Activated CD8-positive, alpha-beta T cell treated with anti-CD3 and anti-CD28 coated beads, Interleukin-2, amount 10 ng/mL, durations not matched to agents 7 days and 5 days (primary cell): ENCODE measurements at regions not wholly inside any gene's neighbourhood (a gene's known extent, or its start where the extent isn't known, plus 50 kb on each side); places are given as distances from the start of the nearest gene placed in this dataset.

Source experiments
- ATAC-seq: fragments of 150-1000 bp; cut with Tn5 transposase; one replicate; pipeline ENCODE4 v1.10.0; 2021; ENCODE audit warnings: moderate library complexity
- CTCF ChIA-PET: fragments of 350-600 bp; sonication (Branson Sonifier 250); formaldehyde crosslinking; loops from one replicate; lab custom pipeline; 2021; ENCODE audit warnings: antibody characterized with exemption; lab: Charles Lee
- POLR2A ChIA-PET: fragments of 350-600 bp; sonication (Branson Sonifier 250); formaldehyde crosslinking; loops from one replicate; lab custom pipeline; 2021; ENCODE audit warnings: antibody characterized with exemption; lab: Charles Lee
- DNase-seq: peaks from one replicate; pipeline ENCODE4 v3.0.0-alpha.2; 2020
- H3K27ac Mint-ChIP-seq: one replicate; pipeline ENCODE4 v1.8.0; 2021; ENCODE audit warnings: mild to moderate bottlenecking, mixed read lengths
- H3K27me3 Mint-ChIP-seq: one replicate; pipeline ENCODE4 v1.8.0; 2021; ENCODE audit warnings: low read depth, mixed read lengths
- H3K36me3 Mint-ChIP-seq: one replicate; pipeline ENCODE4 v1.8.0; 2021; ENCODE audit warnings: low read depth, mixed read lengths
- H3K4me1 Mint-ChIP-seq: one replicate; pipeline ENCODE4 v1.8.0; 2021; ENCODE audit warnings: low read depth, mixed read lengths
- H3K4me3 Mint-ChIP-seq: one replicate; pipeline ENCODE4 v1.8.0; 2021; ENCODE audit warnings: mild to moderate bottlenecking, mixed read lengths
- H3K9me3 Mint-ChIP-seq: one replicate; pipeline ENCODE4 v1.8.0; 2022; ENCODE audit warnings: mixed read lengths; ENCODE audit not compliant: insufficient read depth

- no peaks in the 10 kb centered on the region for H3K9me3 Mint-ChIP-seq
- H3K36me3 Mint-ChIP-seq = no peaks in the 10 kb centered on the region
- ChIA-PET POLR2A (no interaction called here), CTCF (no interaction called here)
- DNase-seq (no peak), ATAC-seq (no peak)
- no peaks in the 10 kb centered on the region for H3K27me3 Mint-ChIP-seq
- H3K27ac Mint-ChIP-seq = no peak overlapping the region
- no peak overlapping the region for H3K4me3 Mint-ChIP-seq
- no peaks in the 10 kb centered on the region for H3K4me1 Mint-ChIP-seq
These were observed 127.5 kb upstream of the AGAP1 start for GRCh38 chr2:235366390-235366789.

GRCh38 chr2:235366807-235367206 is 127.0 kb upstream of the AGAP1 start:
- no peaks in the 10 kb centered on the region for H3K27me3 Mint-ChIP-seq
- DNase-seq = no peak
- no peaks in the 10 kb centered on the region for H3K4me1 Mint-ChIP-seq
- H3K9me3 Mint-ChIP-seq = no peaks in the 10 kb centered on the region
- H3K36me3 Mint-ChIP-seq = no peaks in the 10 kb centered on the region
- H3K27ac Mint-ChIP-seq = no peak overlapping the region
- ATAC-seq = no peak
- ChIA-PET POLR2A (no interaction called here), CTCF (no interaction called here)
- H3K4me3 Mint-ChIP-seq = no peak overlapping the region

DNA sequence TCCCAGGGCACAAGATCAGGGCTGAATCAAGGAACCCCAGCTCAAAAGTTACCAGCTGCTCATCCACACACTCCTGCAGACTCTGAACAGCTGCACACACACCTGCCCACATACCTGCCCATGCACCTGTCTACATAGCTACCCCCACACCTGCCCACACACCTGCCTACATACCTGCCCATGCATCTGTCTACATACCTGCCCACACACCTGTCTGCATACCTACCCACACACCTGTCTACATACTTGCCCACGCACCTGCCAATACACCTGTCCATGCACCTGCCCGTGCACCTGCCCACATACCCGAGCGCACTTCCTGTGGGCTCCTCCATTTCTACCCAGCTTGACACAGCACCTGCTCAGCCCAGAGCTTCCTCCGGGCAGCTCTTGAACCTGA is 122.8 kb upstream of the AGAP1 start:
- no peaks in the 10 kb centered on the region for H3K4me1 Mint-ChIP-seq
- DNase-seq (no peak), ATAC-seq (no peak)
- no peaks in the 10 kb centered on the region for H3K36me3 Mint-ChIP-seq
- no peaks in the 10 kb centered on the region for H3K9me3 Mint-ChIP-seq
- H3K27ac Mint-ChIP-seq = no peak overlapping the region
- H3K27me3 Mint-ChIP-seq = no peaks in the 10 kb centered on the region
- ChIA-PET CTCF (no interaction called here), POLR2A (no interaction called here)
- H3K4me3 Mint-ChIP-seq = no peak overlapping the region

GRCh38 chr2:235373171-235373570 is 120.7 kb upstream of the AGAP1 start:
- no peak for DNase-seq
- Mint-ChIP-seq H3K4me3 (no peak overlapping the region), H3K36me3 (no peaks in the 10 kb centered on the region), H3K9me3 (no peaks in the 10 kb centered on the region), H3K27ac (no peak overlapping the region), H3K4me1 (no peaks in the 10 kb centered on the region), H3K27me3 (peaks cover 2% of the 10 kb centered on the region)
- ChIA-PET CTCF (no interaction called here), POLR2A (no interaction called here)
- no peak for ATAC-seq

DNA sequence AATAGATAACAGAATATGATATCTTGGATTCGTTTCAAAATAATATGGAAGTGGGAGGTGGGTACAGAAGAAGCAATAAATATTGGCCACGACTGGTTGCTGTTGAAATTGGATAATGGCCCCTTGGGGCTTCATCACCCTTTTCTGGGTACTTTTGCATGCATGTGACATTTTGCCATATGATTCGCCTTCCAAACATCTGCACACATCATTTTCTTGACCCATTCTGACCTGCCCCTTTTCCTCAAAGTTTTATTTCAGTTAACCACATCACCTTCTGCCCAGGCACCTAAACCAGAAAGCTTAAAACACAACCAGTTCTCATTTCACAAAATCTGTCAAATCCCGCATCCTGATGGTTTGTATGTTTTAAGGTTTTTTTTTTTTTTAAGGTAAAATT is 116.7 kb upstream of the AGAP1 start:
- Mint-ChIP-seq H3K9me3 (no peaks in the 10 kb centered on the region), H3K36me3 (no peaks in the 10 kb centered on the region), H3K4me3 (no peak overlapping the region), H3K27me3 (peaks cover 4% of the 10 kb centered on the region), H3K27ac (no peak overlapping the region), H3K4me1 (no peaks in the 10 kb centered on the region)
- POLR2A ChIA-PET = no interaction called here
- DNase-seq (no peak), ATAC-seq (no peak)
- CTCF ChIA-PET = no interaction called here

DNA sequence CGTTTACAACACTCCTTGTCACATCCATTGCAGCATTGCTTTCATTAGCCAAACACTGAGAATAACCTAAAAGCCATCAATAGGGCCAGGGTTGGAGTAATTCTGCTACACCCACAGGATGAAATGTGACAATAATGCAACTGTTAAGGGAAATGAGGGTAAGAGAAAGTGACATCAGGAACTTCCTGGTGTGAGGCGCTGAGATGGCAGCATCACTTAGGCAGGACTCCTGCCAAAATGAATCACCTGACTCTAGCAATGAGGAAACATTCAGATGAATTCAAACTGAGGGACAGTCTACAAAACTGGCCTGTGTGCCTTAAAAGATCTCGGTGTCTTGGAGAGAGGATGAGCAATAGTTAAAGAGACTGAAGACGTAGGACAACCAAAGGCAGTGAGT is 115.6 kb upstream of the AGAP1 start:
- Mint-ChIP-seq H3K36me3 (no peaks in the 10 kb centered on the region), H3K4me3 (no peak overlapping the region), H3K27ac (no peak overlapping the region), H3K27me3 (peaks cover 4% of the 10 kb centered on the region), H3K4me1 (no peaks in the 10 kb centered on the region), H3K9me3 (no peaks in the 10 kb centered on the region)
- ChIA-PET CTCF (no interaction called here), POLR2A (no interaction called here)
- no peak for DNase-seq
- ATAC-seq = no peak

- ChIA-PET POLR2A (no interaction called here), CTCF (no interaction called here)
- no peak for DNase-seq
- Mint-ChIP-seq H3K4me1 (no peaks in the 10 kb centered on the region), H3K9me3 (no peaks in the 10 kb centered on the region), H3K27ac (no peak overlapping the region), H3K27me3 (peaks cover 4% of the 10 kb centered on the region), H3K36me3 (no peaks in the 10 kb centered on the region), H3K4me3 (no peak overlapping the region)
- ATAC-seq = no peak
These were observed 114.9 kb upstream of the AGAP1 start for GRCh38 chr2:235378944-235379343.

GRCh38 chr2:235381261-235381912 is 112.5 kb upstream of the AGAP1 start:
- Mint-ChIP-seq H3K27me3 (peaks cover 4% of the 10 kb centered on the region), H3K4me1 (no peaks in the 10 kb centered on the region), H3K4me3 (no peak overlapping the region), H3K27ac (no peak overlapping the region), H3K9me3 (no peaks in the 10 kb centered on the region), H3K36me3 (no peaks in the 10 kb centered on the region)
- ChIA-PET POLR2A (no interaction called here), CTCF (no interaction called here)
- DNase-seq (no peak), ATAC-seq (no peak)

GRCh38 chr2:235382179-235382578 is 111.7 kb upstream of the AGAP1 start:
- H3K4me1 Mint-ChIP-seq = no peaks in the 10 kb centered on the region
- ATAC-seq = no peak
- H3K27me3 Mint-ChIP-seq = peaks cover 4% of the 10 kb centered on the region
- CTCF ChIA-PET = no interaction called here
- POLR2A ChIA-PET = no interaction called here
- H3K9me3 Mint-ChIP-seq = no peaks in the 10 kb centered on the region
- no peak for DNase-seq
- no peak overlapping the region for H3K27ac Mint-ChIP-seq
- no peak overlapping the region for H3K4me3 Mint-ChIP-seq
- no peaks in the 10 kb centered on the region for H3K36me3 Mint-ChIP-seq

DNA sequence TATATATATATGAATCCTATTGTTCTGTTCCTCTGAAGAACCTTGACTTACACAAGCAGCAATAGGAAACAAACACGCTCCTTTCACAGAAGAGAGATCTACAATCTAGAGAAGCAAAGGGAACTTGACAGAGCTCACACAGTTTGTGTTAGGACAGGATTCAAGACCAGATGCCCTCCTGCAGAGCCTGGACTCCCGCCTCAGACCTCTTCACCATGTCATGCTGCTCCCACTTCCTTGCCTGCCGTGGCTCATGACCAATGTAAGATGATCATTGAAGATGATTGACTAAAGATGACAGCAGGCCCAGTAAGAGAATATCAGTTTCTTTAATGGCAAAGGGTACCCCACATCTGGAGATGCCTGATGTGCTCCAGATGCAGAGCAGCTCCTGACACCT is 111.2 kb upstream of the AGAP1 start:
- Mint-ChIP-seq H3K9me3 (no peaks in the 10 kb centered on the region), H3K4me1 (no peaks in the 10 kb centered on the region), H3K27ac (no peak overlapping the region), H3K36me3 (no peaks in the 10 kb centered on the region), H3K4me3 (no peak overlapping the region), H3K27me3 (peaks cover 2% of the 10 kb centered on the region)
- CTCF ChIA-PET = no interaction called here
- DNase-seq (no peak), ATAC-seq (no peak)
- POLR2A ChIA-PET = no interaction called here

- Mint-ChIP-seq H3K4me1 (no peaks in the 10 kb centered on the region), H3K27ac (no peak overlapping the region), H3K9me3 (no peaks in the 10 kb centered on the region), H3K4me3 (no peak overlapping the region), H3K36me3 (no peaks in the 10 kb centered on the region), H3K27me3 (peaks cover 2% of the 10 kb centered on the region)
- ATAC-seq (no peak), DNase-seq (no peak)
- POLR2A ChIA-PET = no interaction called here
- CTCF ChIA-PET = no interaction called here
These were observed 110.5 kb upstream of the AGAP1 start for GRCh38 chr2:235383272-235383843.

DNA sequence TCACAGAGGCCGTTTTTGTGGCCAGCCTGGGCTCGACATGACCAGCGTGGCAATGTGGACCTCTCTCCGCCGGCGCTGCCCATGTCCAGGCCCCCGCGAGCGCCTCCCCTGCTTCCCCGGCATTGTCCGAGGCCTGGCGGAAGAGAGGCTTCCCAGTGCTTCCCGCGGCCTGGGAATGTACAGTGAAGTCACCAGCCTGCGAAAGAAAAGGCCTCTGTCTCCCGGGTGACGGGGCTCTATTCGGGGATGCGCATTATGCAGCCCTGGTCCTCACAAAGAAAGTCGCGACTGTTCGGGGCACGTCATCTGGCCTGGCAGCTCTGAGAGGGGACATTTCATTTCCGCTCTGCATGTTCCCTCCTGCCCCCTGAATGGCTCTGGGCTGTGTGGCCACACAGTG is 109.2 kb upstream of the AGAP1 start:
- POLR2A ChIA-PET = no interaction called here
- Mint-ChIP-seq H3K27me3 (no peaks in the 10 kb centered on the region), H3K9me3 (no peaks in the 10 kb centered on the region), H3K4me3 (no peak overlapping the region), H3K4me1 (no peaks in the 10 kb centered on the region), H3K27ac (no peak overlapping the region), H3K36me3 (no peaks in the 10 kb centered on the region)
- DNase-seq (no peak), ATAC-seq (no peak)
- CTCF ChIA-PET = no interaction called here

DNA sequence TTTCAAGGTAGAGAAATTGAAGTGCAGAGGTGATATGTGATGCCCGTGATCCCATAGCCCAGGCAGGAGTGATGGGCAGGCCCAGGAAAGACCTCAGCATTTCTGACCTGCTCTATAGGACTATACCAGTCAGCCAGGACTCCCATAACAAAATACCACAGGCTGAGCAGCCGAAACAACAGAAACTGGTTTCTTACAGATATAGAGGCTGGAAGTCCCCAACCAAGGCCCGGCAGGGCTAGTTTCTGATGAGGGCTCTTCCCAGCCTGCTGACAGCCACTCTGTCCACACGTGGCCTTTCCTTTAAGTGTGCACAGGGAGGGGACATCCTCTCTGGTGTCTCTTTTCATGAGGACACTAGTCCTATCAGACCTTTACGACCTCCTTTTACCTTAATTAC is 104.2 kb upstream of the AGAP1 start:
- no peaks in the 10 kb centered on the region for H3K36me3 Mint-ChIP-seq
- H3K4me1 Mint-ChIP-seq = peaks cover 11% of the 10 kb centered on the region
- no peaks in the 10 kb centered on the region for H3K9me3 Mint-ChIP-seq
- H3K4me3 Mint-ChIP-seq = no peak overlapping the region
- DNase-seq (no peak), ATAC-seq (no peak)
- CTCF ChIA-PET = no interaction called here
- H3K27me3 Mint-ChIP-seq = no peaks in the 10 kb centered on the region
- POLR2A ChIA-PET = no interaction called here
- no peak overlapping the region for H3K27ac Mint-ChIP-seq
